Naive thymus-derived CD4-positive, alpha-beta T cell (primary cell): ENCODE measurements at regions not wholly inside any gene's neighbourhood (a gene's known extent, or its start where the extent isn't known, plus 50 kb on each side); places are given as distances from the start of the nearest gene placed in this dataset.

Experiments used
- ATAC-seq: fragments of 150-1000 bp; cut with Tn5 transposase; 2 replicates; pipeline ENCODE4 v1.10.0; 2021; ENCODE audit warnings: mild to moderate bottlenecking, moderate library complexity
- CTCF ChIA-PET: fragments of 350-600 bp; sonication (Branson Sonifier 250); formaldehyde crosslinking; loops from one replicate; lab custom pipeline; 2021; ENCODE audit warnings: antibody characterized with exemption; lab: Charles Lee
- POLR2A ChIA-PET: fragments of 350-600 bp; sonication (Branson Sonifier 250); formaldehyde crosslinking; loops from one replicate; lab custom pipeline; 2021; ENCODE audit warnings: antibody characterized with exemption, inconsistent platforms; lab: Charles Lee
- DNase-seq, 9 donors: peaks; one replicate each; pipeline versions ENCODE4 v3.0.0 to v3.0.0-alpha.2; 2020 to 2022; ENCODE audit warnings: mixed read lengths in 1 of 9
- H3K27ac ChIP-seq: one replicate; pipeline ENCODE4 v1.7.0; 2013; ENCODE audit warnings: mild to moderate bottlenecking, low read depth, low read length, moderate library complexity
- H3K27me3 ChIP-seq, 2 donors: one replicate each; pipeline ENCODE4 v1.7.0; 2013; ENCODE audit warnings: low read length in 2 of 2, mild to moderate bottlenecking in 2 of 2, moderate library complexity in 2 of 2; ENCODE audit not compliant: control insufficient read depth in 2 of 2, insufficient read depth in 2 of 2
- H3K36me3 ChIP-seq, 3 experiments: 1 replicate in 2 of 3; 2 replicates in 1 of 3; pipeline ENCODE4 v1.7.0; 2013; ENCODE audit warnings: low read length in 3 of 3, mild to moderate bottlenecking in 3 of 3, moderate library complexity in 1 of 3; ENCODE audit not compliant: insufficient read depth in 3 of 3, control insufficient read depth in 2 of 3
- H3K4me1 ChIP-seq, 2 donors: one replicate each; pipeline ENCODE4 v1.7.0; 2013; ENCODE audit warnings: low read length in 2 of 2, mild to moderate bottlenecking in 2 of 2, moderate library complexity in 1 of 2; ENCODE audit not compliant: control insufficient read depth in 2 of 2, insufficient read depth in 2 of 2
- H3K4me3 ChIP-seq: 2 replicates; pipeline ENCODE4 v1.7.0; 2013; ENCODE audit warnings: mild to moderate bottlenecking, low read length
- H3K9me3 ChIP-seq, 3 experiments: 1 replicate in 2 of 3; 2 replicates in 1 of 3; pipeline ENCODE4 v1.7.0; 2013; ENCODE audit warnings: low read length in 3 of 3; ENCODE audit not compliant: control insufficient read depth in 2 of 3
- H3K27ac Mint-ChIP-seq, 9 donors: one replicate each; pipeline ENCODE4 v1.8.0; 2020 to 2022; ENCODE audit warnings: mixed read lengths in 9 of 9, mild to moderate bottlenecking in 8 of 9, moderate library complexity in 5 of 9, inconsistent platforms in 2 of 9
- H3K27me3 Mint-ChIP-seq, 5 donors: one replicate each; pipeline ENCODE4 v1.8.0; 2021 to 2022; ENCODE audit warnings: mixed read lengths in 5 of 5, mild to moderate bottlenecking in 1 of 5
- H3K36me3 Mint-ChIP-seq, 5 donors: one replicate each; pipeline ENCODE4 v1.8.0; 2020 to 2022; ENCODE audit warnings: mixed read lengths in 5 of 5, mild to moderate bottlenecking in 3 of 5, inconsistent platforms in 1 of 5
- H3K4me1 Mint-ChIP-seq, 7 donors: one replicate each; pipeline ENCODE4 v1.8.0; 2020 to 2022; ENCODE audit warnings: mixed read lengths in 7 of 7, mild to moderate bottlenecking in 3 of 7, inconsistent platforms in 1 of 7
- H3K4me3 Mint-ChIP-seq, 10 donors: one replicate each; pipeline ENCODE4 v1.8.0; 2020 to 2022; ENCODE audit warnings: mild to moderate bottlenecking in 10 of 10, mixed read lengths in 10 of 10, moderate library complexity in 6 of 10, inconsistent platforms in 2 of 10
- H3K9me3 Mint-ChIP-seq, 11 donors: one replicate each; pipeline ENCODE4 v1.8.0; 2020 to 2022; ENCODE audit warnings: mixed read lengths in 11 of 11, mild to moderate bottlenecking in 4 of 11, inconsistent platforms in 1 of 11, moderate library complexity in 1 of 11
- intact Hi-C, 2 donors: fragments of 100-400 bp; cut with micrococcal nuclease; formaldehyde crosslinking; loops; one replicate each; pipeline ENCODE4 v1.15.1; 2023

- DNase-seq (no peak), ATAC-seq (no peak)
- Histone ChIP-seq H3K36me3 (no peaks in the 10 kb centered on the region), H3K27me3 (no peaks in the 10 kb centered on the region), H3K27ac (no peak overlapping the region), H3K4me3 (no peak overlapping the region), H3K9me3 (no peaks in the 10 kb centered on the region), H3K4me1 (no peaks in the 10 kb centered on the region)
- no peak overlapping the region for H3K4me3 Mint-ChIP-seq
- no peaks in the 10 kb centered on the region for H3K36me3 Mint-ChIP-seq
- H3K4me1 Mint-ChIP-seq, result no peaks in the 10 kb centered on the region
- peaks cover 4 to 22% (median 9%) of the 10 kb centered on the region in 11 donors for H3K9me3 Mint-ChIP-seq
- no peak overlapping the region for H3K27ac Mint-ChIP-seq
- intact Hi-C loops, result no loop called here
- POLR2A ChIA-PET, result no interaction called here
- no peaks in the 10 kb centered on the region for H3K27me3 Mint-ChIP-seq
- CTCF ChIA-PET, result no interaction called here
Observed at GRCh38 chr1:106621853-106622252, 434.6 kb upstream of the PRMT6 start.

- no peak overlapping the region for H3K27ac ChIP-seq
- Mint-ChIP-seq H3K36me3 (no peaks in the 10 kb centered on the region), H3K4me1 (no peaks in the 10 kb centered on the region), H3K4me3 (no peak overlapping the region), H3K9me3 (peaks cover 0 to 18% (median 5%) of the 10 kb centered on the region in 11 donors), H3K27me3 (peaks cover 0 to 4% (median 0%) of the 10 kb centered on the region in 5 donors), H3K27ac (no peak overlapping the region)
- ChIA-PET CTCF (no interaction called here), POLR2A (no interaction called here)
- H3K9me3 ChIP-seq, result no peaks in the 10 kb centered on the region
- ATAC-seq (no peak), DNase-seq (no peak)
- H3K36me3 ChIP-seq, result no peaks in the 10 kb centered on the region
- no peaks in the 10 kb centered on the region for H3K27me3 ChIP-seq
- intact Hi-C loops, result no loop called here
- H3K4me1 ChIP-seq, result no peaks in the 10 kb centered on the region
- H3K4me3 ChIP-seq, result no peak overlapping the region
Observed at GRCh38 chr1:106637566-106637965, 418.9 kb upstream of the PRMT6 start.

- H3K4me3 Mint-ChIP-seq, result no peak overlapping the region
- POLR2A ChIA-PET, result no interaction called here
- no peak overlapping the region for H3K27ac Mint-ChIP-seq
Observed at GRCh38 chr1:106646261-106646784, 410.2 kb upstream of the PRMT6 start.

GRCh38 chr1:106646816-106647215, 409.7 kb upstream of the PRMT6 start:
- peaks cover 0 to 2% (median 0%) of the 10 kb centered on the region in 7 donors for H3K4me1 Mint-ChIP-seq
- H3K27ac Mint-ChIP-seq, result no peak overlapping the region
- no peaks in the 10 kb centered on the region for H3K36me3 Mint-ChIP-seq
- no peaks in the 10 kb centered on the region for H3K27me3 Mint-ChIP-seq
- ATAC-seq (no peak), DNase-seq (no peak)
- ChIA-PET POLR2A (no interaction called here), CTCF (no interaction called here)
- Histone ChIP-seq H3K4me1 (no peaks in the 10 kb centered on the region), H3K4me3 (no peak overlapping the region), H3K36me3 (no peaks in the 10 kb centered on the region), H3K9me3 (no peaks in the 10 kb centered on the region), H3K27ac (no peak overlapping the region), H3K27me3 (no peaks in the 10 kb centered on the region)
- no peak overlapping the region for H3K4me3 Mint-ChIP-seq
- intact Hi-C loops, result no loop called here
- H3K9me3 Mint-ChIP-seq, result peaks cover 0 to 19% (median 2%) of the 10 kb centered on the region in 11 donors

More at GRCh38 chr1:106646261-106646784, 410.2 kb upstream of the PRMT6 start:
- Histone ChIP-seq H3K9me3 (no peaks in the 10 kb centered on the region), H3K27me3 (no peaks in the 10 kb centered on the region), H3K27ac (no peak overlapping the region), H3K4me1 (no peaks in the 10 kb centered on the region), H3K36me3 (no peaks in the 10 kb centered on the region), H3K4me3 (no peak overlapping the region)
- CTCF ChIA-PET, result no interaction called here
- peaks cover 0 to 19% (median 2%) of the 10 kb centered on the region in 11 donors for H3K9me3 Mint-ChIP-seq
- no peaks in the 10 kb centered on the region for H3K27me3 Mint-ChIP-seq
- intact Hi-C loops, result no loop called here
- no peak for DNase-seq
- no peaks in the 10 kb centered on the region for H3K36me3 Mint-ChIP-seq
- peaks cover 0 to 2% (median 0%) of the 10 kb centered on the region in 7 donors for H3K4me1 Mint-ChIP-seq
- ATAC-seq, result no peak

- Mint-ChIP-seq H3K4me1 (peaks cover 0 to 2% (median 0%) of the 10 kb centered on the region in 7 donors), H3K9me3 (peaks cover 0 to 14% (median 8%) of the 10 kb centered on the region in 11 donors), H3K4me3 (no peak overlapping the region), H3K36me3 (no peaks in the 10 kb centered on the region), H3K27me3 (no peaks in the 10 kb centered on the region), H3K27ac (no peak overlapping the region)
- Histone ChIP-seq H3K36me3 (no peaks in the 10 kb centered on the region), H3K27ac (no peak overlapping the region), H3K27me3 (no peaks in the 10 kb centered on the region), H3K4me1 (no peaks in the 10 kb centered on the region), H3K4me3 (no peak overlapping the region), H3K9me3 (no peaks in the 10 kb centered on the region)
- intact Hi-C loops, result no loop called here
- ChIA-PET CTCF (interaction anchor here (0.7 kb wide), 1 partner anchor 14 kb away, joined by 3 read pairs; no protein-coding TSS in a partner anchor), POLR2A (no interaction called here)
- ATAC-seq (no peak), DNase-seq (no peak)
Observed at GRCh38 chr1:106651028-106651762, 405.3 kb upstream of the PRMT6 start.

GRCh38 chr1:106659490-106660244, 396.8 kb upstream of the PRMT6 start:
- H3K27me3 Mint-ChIP-seq, result no peaks in the 10 kb centered on the region
- H3K36me3 Mint-ChIP-seq, result no peaks in the 10 kb centered on the region
- DNase-seq (no peak), ATAC-seq (no peak)
- Histone ChIP-seq H3K4me3 (no peak overlapping the region), H3K27ac (no peak overlapping the region), H3K36me3 (no peaks in the 10 kb centered on the region), H3K9me3 (no peaks in the 10 kb centered on the region), H3K27me3 (no peaks in the 10 kb centered on the region), H3K4me1 (no peaks in the 10 kb centered on the region)
- CTCF ChIA-PET, result no interaction called here
- H3K27ac Mint-ChIP-seq, result no peak overlapping the region
- no peak overlapping the region for H3K4me3 Mint-ChIP-seq
- intact Hi-C loops, result no loop called here
- POLR2A ChIA-PET, result no interaction called here
- peaks cover 6 to 42% (median 19%) of the 10 kb centered on the region in 11 donors for H3K9me3 Mint-ChIP-seq
- H3K4me1 Mint-ChIP-seq, result no peaks in the 10 kb centered on the region
